ENCODE measurements at regions not wholly inside any gene's neighbourhood (a gene's known extent, or its start where the extent isn't known, plus 50 kb on each side); places are given as distances from the start of the nearest gene placed in this dataset.
"Not testable (repeated sequence)": the region's sequence is repeated elsewhere in the genome, so short reads cannot be mapped to it uniquely, and the experiment has no call there.

DNA sequence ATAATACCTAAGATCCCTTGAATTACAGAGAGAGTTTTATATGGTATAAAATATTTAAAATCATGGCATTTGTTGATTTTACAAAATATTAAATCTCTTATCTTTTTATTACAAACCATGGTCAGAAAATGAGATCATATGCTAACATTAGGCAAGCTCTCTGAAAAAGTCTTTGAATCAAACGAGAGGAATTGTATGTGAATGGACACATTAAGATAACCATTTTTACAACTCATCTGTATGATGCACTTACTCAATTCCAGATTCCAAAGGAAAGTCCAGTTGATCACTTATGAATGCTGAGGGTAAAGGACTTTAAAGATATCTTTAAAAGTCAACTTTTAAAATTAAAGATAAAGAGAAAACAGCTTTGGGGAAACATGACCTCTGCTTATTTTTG lies 83.5 kb upstream of the LUZP2 start:
- no peak for DNase-seq

DNA sequence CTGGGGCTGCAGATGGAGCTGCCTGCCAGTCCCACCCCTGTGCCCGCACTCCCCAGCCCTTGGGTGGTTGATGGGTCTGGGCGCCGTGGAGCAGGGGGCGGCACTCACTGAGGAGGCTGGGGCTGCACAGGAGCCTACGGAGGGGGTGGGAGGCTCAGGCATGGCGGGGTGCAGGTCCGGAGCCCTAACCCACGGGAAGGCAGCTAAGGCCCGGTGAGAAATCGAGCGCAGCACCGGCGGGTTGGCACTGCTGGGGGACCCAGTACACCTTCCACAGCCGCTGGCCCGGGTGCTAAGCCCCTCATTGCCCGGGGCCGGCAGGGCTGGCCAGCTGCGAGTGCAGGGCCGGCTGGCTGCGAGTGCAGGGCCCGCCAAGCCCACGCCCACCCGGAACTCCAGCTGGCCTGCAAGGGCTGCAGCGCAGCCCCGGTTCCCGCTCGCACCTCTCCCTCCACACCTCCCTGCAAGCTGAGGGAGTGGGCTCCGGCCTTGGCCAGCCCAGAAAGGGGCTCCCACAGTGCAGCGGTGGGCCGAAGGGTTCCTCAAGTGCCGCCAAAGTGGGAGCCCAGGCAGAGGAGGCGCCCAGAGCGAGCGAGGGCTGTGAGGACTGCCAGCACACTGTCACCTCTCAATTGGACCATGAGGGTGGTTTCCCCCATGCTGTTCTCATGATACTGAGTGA lies 80.8 kb upstream of the LUZP2 start:
- not testable (repeated sequence) for DNase-seq

DNA sequence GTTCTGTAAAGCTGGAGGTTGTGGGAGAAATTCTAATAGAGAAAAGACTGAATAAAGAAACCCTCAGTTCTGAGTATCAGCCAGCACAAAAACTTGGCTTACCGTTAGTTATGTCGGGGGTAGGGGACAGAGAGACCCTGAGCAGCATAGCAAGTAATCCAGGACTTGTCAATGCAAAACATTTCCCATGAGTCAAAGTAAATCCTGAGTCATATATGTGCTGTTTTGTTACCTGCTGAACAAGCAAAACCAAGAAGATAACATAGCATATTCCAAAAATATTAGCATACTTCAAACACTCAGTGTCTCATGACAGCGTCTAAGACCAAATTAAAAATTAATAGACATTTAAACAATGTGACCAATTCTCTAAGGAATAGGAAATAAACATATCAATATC lies 75.1 kb upstream of the LUZP2 start:
- no peak for DNase-seq

DNA sequence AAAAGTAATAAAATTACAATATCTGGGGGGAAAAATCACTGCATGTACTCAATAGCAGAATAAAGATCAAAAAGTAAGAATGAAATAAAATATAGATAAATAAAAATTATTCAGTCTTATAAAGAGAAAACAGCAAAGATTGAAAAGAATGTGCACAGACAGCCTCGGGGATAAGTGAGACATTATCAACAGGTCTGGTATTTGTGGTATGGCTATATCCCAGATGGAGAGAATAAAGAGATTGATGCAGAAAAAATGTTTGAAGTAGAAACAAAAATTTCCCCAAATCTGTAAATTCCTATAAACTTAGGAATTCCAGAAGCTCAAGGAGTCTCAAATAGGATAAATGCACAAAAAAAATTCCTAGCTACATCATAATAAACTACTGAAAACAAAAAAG lies 74.5 kb upstream of the LUZP2 start:
- no peak for DNase-seq

DNA sequence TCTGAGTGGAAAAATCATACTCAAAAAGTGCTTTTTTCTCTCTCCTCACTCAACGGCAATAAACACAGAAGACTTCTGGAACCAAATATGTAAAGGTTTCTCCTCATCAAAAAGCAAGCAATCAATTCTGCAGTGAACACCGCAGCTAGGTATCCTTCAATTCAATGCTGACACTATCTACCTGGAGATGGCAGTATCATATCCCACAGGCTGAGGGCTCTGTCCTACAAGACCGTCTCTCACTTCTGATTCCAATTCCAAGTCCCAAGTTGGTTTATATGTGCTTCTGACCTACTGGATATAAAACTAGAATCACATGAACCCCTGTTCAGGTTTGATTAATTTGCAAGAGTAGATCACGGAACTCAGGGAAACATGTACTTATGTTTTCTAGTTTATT lies 59.7 kb upstream of the LUZP2 start:
- no peak for DNase-seq

Measured in midbrain (tissue), 1 donor.